ENCODE measurements at regions not wholly inside any gene's neighbourhood (a gene's known extent, or its start where the extent isn't known, plus 50 kb on each side); places are given as distances from the start of the nearest gene placed in this dataset.

GRCh38 chr5:29077451-29077850, 2039.1 kb upstream of the CDH9 start:
- no peaks in the 10 kb centered on the region for H3K36me3 ChIP-seq (ENCODE audit: control insufficient read depth in 2 of 4, insufficient read depth in 4 of 4, low read length in 3 of 4)
- H3K9me3 ChIP-seq (ENCODE audit: insufficient read depth in 2 of 2, low read depth in 1 of 2, low read length in 1 of 2), result no peaks in the 10 kb centered on the region
- H3K9ac ChIP-seq (replicated peaks in 1 of 4; ENCODE audit: extremely low read depth in 1 of 4, low read depth in 3 of 4, low read length in 3 of 4), result no peak overlapping the region
- ChIA-PET CTCF (ENCODE audit: partially characterized antibody) (no interaction called here), POLR2A (ENCODE audit: partially characterized antibody) (no interaction called here)
- H3K4me2 ChIP-seq (ENCODE audit: insufficient read depth in 1 of 2, low read depth in 2 of 2, low read length in 2 of 2), result no peak overlapping the region
- H2BK12ac ChIP-seq (ENCODE audit: low read depth, low read length), result no peak overlapping the region
- no peaks in the 10 kb centered on the region for H3K4me1 ChIP-seq (replicated peaks in 1 of 4; ENCODE audit: control insufficient read depth in 3 of 4, insufficient read depth in 4 of 4, low read length in 3 of 4)
- no peak overlapping the region for H2BK20ac ChIP-seq (ENCODE audit: low read length)
- H3K23ac ChIP-seq (ENCODE audit: insufficient read length), result no peak overlapping the region
- no peak overlapping the region for H3K27ac ChIP-seq (ENCODE audit: low read depth, low read length)
- no peak overlapping the region for H2BK120ac ChIP-seq (replicated peaks; ENCODE audit: low read depth, low read length)
- no peak overlapping the region for H3K14ac ChIP-seq (ENCODE audit: insufficient read length)
- DNase-seq (ENCODE audit: low read depth in 1 of 2, low spot score in 2 of 2), result no peak
- H2BK5ac ChIP-seq (ENCODE audit: low read depth, low read length), result no peak overlapping the region
- no peaks in the 10 kb centered on the region for H3K27me3 ChIP-seq (replicated peaks in 1 of 4; ENCODE audit: control insufficient read depth in 3 of 4, extremely low read depth in 1 of 4, insufficient read depth in 3 of 4, low read length in 3 of 4)
- no peaks in the 10 kb centered on the region for H3K23me2 ChIP-seq (ENCODE audit: low read depth, low read length)
- 90% methylated on average over 5 of the region's 5 CpGs; no CpG with 5 or more reads in 1 of the 2 experiments for WGBS, 2 experiments (ENCODE audit: extremely low coverage in 1 of 2, insufficient coverage in 1 of 2, insufficient read length in 1 of 2, insufficient replicate concordance in 2 of 2, low coverage in 1 of 2, low lambda C conversion rate in 2 of 2, missing lambda C conversion rate in 1 of 2)
- H3K18ac ChIP-seq (ENCODE audit: extremely low read depth, low read length), result no peak overlapping the region
- H2AFZ ChIP-seq (ENCODE audit: low read length), result peak overlapping the region; percentile 5; the same call in 1 of the 2 replicates
- H4K8ac ChIP-seq (ENCODE audit: extremely low read depth, insufficient read depth, low read length), result no peak overlapping the region
- no peak overlapping the region for H4K91ac ChIP-seq (replicated peaks; ENCODE audit: insufficient read length, low read length)
- no peak overlapping the region for H2BK15ac ChIP-seq (ENCODE audit: low read length)
- no peaks in the 10 kb centered on the region for H3K79me2 ChIP-seq (ENCODE audit: control insufficient read depth in 1 of 2, insufficient read depth in 2 of 2, low read length in 2 of 2)
- H3K4me3 ChIP-seq (ENCODE audit: extremely low read depth in 1 of 4, insufficient read depth in 2 of 4, low read depth in 3 of 4, low read length in 4 of 4), result no peak overlapping the region
- no peak overlapping the region for H2AK5ac ChIP-seq (ENCODE audit: low read depth, low read length)
- H4K20me1 ChIP-seq (replicated peaks in 1 of 2; ENCODE audit: control insufficient read depth in 1 of 2, insufficient read depth in 2 of 2, low read length in 2 of 2), result no peaks in the 10 kb centered on the region
- H4K5ac ChIP-seq (ENCODE audit: insufficient read length, low read depth, low read length), result no peak overlapping the region
- TF ChIP-seq RAD21 (IDR thresholded peaks at IDR 0.05 in 1 of 2, conservative IDR thresholded peaks at IDR 0.05 in 1 of 2; ENCODE audit: low read depth in 2 of 2, low read length in 2 of 2), result no peak
- no peak for TF ChIP-seq CHD2 (IDR thresholded peaks at IDR 0.05; ENCODE audit: low read length)
- TF ChIP-seq EGR1 (IDR thresholded peaks at IDR 0.05; ENCODE audit: borderline replicate concordance, low read depth, low read length), result no peak
- TF ChIP-seq EZH2 (IDR thresholded peaks at IDR 0.05; ENCODE audit: low read depth, low read length, severe bottlenecking), result no peak
- TF ChIP-seq POLR2A (IDR thresholded peaks at IDR 0.05; ENCODE audit: control extremely low read depth in 1 of 2, low read depth in 2 of 2, low read length in 2 of 2), result no peak
- H3K56ac ChIP-seq (replicated peaks; ENCODE audit: insufficient read length, low read depth, low read length), result no peak overlapping the region
- no peaks in the 10 kb centered on the region for H3K79me1 ChIP-seq (ENCODE audit: low read depth, low read length)
- no peak overlapping the region for H3K4ac ChIP-seq (replicated peaks; ENCODE audit: insufficient read length, low read depth, low read length)
- FAIRE-seq, result no peak

Data from H1 (cell line).